ENCODE measurements at regions not wholly inside any gene's neighbourhood (a gene's known extent, or its start where the extent isn't known, plus 50 kb on each side); places are given as distances from the start of the nearest gene placed in this dataset.
A peak's percentile ranks its signal among the peaks of the same experiment; 100 is the strongest.

- peak; percentile 50 for DNase-seq (ENCODE audit: low spot score)
- peaks cover 42% of the 10 kb centered on the region for H3K4me1 ChIP-seq (ENCODE audit: insufficient read depth)
- peaks cover 67% of the 10 kb centered on the region for H3K79me2 ChIP-seq
- no peaks in the 10 kb centered on the region for H3K9me3 ChIP-seq (ENCODE audit: low read depth)
- H3K36me3 ChIP-seq (replicated peaks; ENCODE audit: insufficient read depth, low read depth) = no peaks in the 10 kb centered on the region
- no peaks in the 10 kb centered on the region for H3K9me2 ChIP-seq (replicated peaks; ENCODE audit: insufficient read depth)
- H3K4me3 ChIP-seq = no peak overlapping the region
- TF ChIP-seq EZH2phosphoT487 (IDR thresholded peaks at IDR 0.05; ENCODE audit: low read depth, severe bottlenecking, unreplicated experiment) (no peak), EZH2 (IDR thresholded peaks at IDR 0.05; ENCODE audit: borderline replicate concordance) (no peak), CTCF (IDR thresholded peaks at IDR 0.05; ENCODE audit: poor library complexity) (no peak)
- no peak overlapping the region for H2AFZ ChIP-seq
- 60% methylated on average over 2 of the region's 2 CpGs for WGBS (ENCODE audit: low lambda C conversion rate, missing lambda C conversion rate)
- H4K20me1 ChIP-seq (ENCODE audit: insufficient read depth, poor library complexity, severe bottlenecking) = no peaks in the 10 kb centered on the region
- H3K27ac ChIP-seq = peak overlapping the region; percentile 93
- no peaks in the 10 kb centered on the region for H3K27me3 ChIP-seq
- H3K4me2 ChIP-seq = peak overlapping the region; percentile 43
These were observed 74.9 kb downstream of the RPL27A start for GRCh38 chr11:8757533-8757932.

GRCh38 chr11:8758619-8759169, 76.1 kb downstream of the RPL27A start:
- Histone ChIP-seq H3K4me3 (no peak overlapping the region), H4K20me1 (ENCODE audit: insufficient read depth, poor library complexity, severe bottlenecking) (no peaks in the 10 kb centered on the region), H3K4me2 (no peak overlapping the region), H3K4me1 (ENCODE audit: insufficient read depth) (peaks cover 42% of the 10 kb centered on the region), H2AFZ (no peak overlapping the region), H3K79me2 (peaks cover 69% of the 10 kb centered on the region), H3K9me3 (ENCODE audit: low read depth) (no peaks in the 10 kb centered on the region), H3K27me3 (no peaks in the 10 kb centered on the region), H3K27ac (peak overlapping the region; percentile 93), H3K36me3 (replicated peaks; ENCODE audit: insufficient read depth, low read depth) (no peaks in the 10 kb centered on the region), H3K9me2 (replicated peaks; ENCODE audit: insufficient read depth) (no peaks in the 10 kb centered on the region)
- TF ChIP-seq CTCF (IDR thresholded peaks at IDR 0.05; ENCODE audit: poor library complexity) (no peak), EZH2phosphoT487 (IDR thresholded peaks at IDR 0.05; ENCODE audit: low read depth, severe bottlenecking, unreplicated experiment) (no peak)
- WGBS (ENCODE audit: low lambda C conversion rate, missing lambda C conversion rate) = 89% methylated on average over 11 of the region's 11 CpGs
- no peak for DNase-seq (ENCODE audit: low spot score)

- H3K79me2 ChIP-seq = peaks cover 69% of the 10 kb centered on the region
- no peak for TF ChIP-seq CTCF (IDR thresholded peaks at IDR 0.05; ENCODE audit: poor library complexity)
- no peak for TF ChIP-seq EZH2phosphoT487 (IDR thresholded peaks at IDR 0.05; ENCODE audit: low read depth, severe bottlenecking, unreplicated experiment)
- TF ChIP-seq EZH2 (IDR thresholded peaks at IDR 0.05; ENCODE audit: borderline replicate concordance) = no peak
- no peaks in the 10 kb centered on the region for H3K27me3 ChIP-seq
- no peak overlapping the region for H2AFZ ChIP-seq
- H3K27ac ChIP-seq = peak overlapping the region; percentile 93
- no peak overlapping the region for H3K4me3 ChIP-seq
- no peak overlapping the region for H3K4me2 ChIP-seq
- H3K4me1 ChIP-seq (ENCODE audit: insufficient read depth) = peaks cover 42% of the 10 kb centered on the region
- H3K36me3 ChIP-seq (replicated peaks; ENCODE audit: insufficient read depth, low read depth) = no peaks in the 10 kb centered on the region
- 94% methylated on average over 1 of the region's 1 CpG for WGBS (ENCODE audit: low lambda C conversion rate, missing lambda C conversion rate)
- H3K9me2 ChIP-seq (replicated peaks; ENCODE audit: insufficient read depth) = no peaks in the 10 kb centered on the region
- H4K20me1 ChIP-seq (ENCODE audit: insufficient read depth, poor library complexity, severe bottlenecking) = no peaks in the 10 kb centered on the region
- H3K9me3 ChIP-seq (ENCODE audit: low read depth) = no peaks in the 10 kb centered on the region
- no peak for DNase-seq (ENCODE audit: low spot score)
These were observed 77.0 kb downstream of the RPL27A start for GRCh38 chr11:8759634-8760033.

- Histone ChIP-seq H4K20me1 (ENCODE audit: insufficient read depth, poor library complexity, severe bottlenecking) (no peaks in the 10 kb centered on the region), H3K27me3 (no peaks in the 10 kb centered on the region), H3K79me2 (peaks cover 60% of the 10 kb centered on the region), H3K4me1 (ENCODE audit: insufficient read depth) (peaks cover 44% of the 10 kb centered on the region), H3K36me3 (replicated peaks; ENCODE audit: insufficient read depth, low read depth) (no peaks in the 10 kb centered on the region), H3K27ac (peak overlapping the region; percentile 71), H3K9me2 (replicated peaks; ENCODE audit: insufficient read depth) (no peaks in the 10 kb centered on the region), H2AFZ (no peak overlapping the region), H3K9me3 (ENCODE audit: low read depth) (no peaks in the 10 kb centered on the region), H3K4me2 (no peak overlapping the region), H3K4me3 (no peak overlapping the region)
- TF ChIP-seq EZH2phosphoT487 (IDR thresholded peaks at IDR 0.05; ENCODE audit: low read depth, severe bottlenecking, unreplicated experiment) (no peak), CTCF (IDR thresholded peaks at IDR 0.05; ENCODE audit: poor library complexity) (no peak), EZH2 (IDR thresholded peaks at IDR 0.05; ENCODE audit: borderline replicate concordance) (no peak)
- no peak for DNase-seq (ENCODE audit: low spot score)
These were observed 78.3 kb downstream of the RPL27A start for GRCh38 chr11:8760896-8761295.

All from hepatocyte (in vitro differentiated cells).